GM23248 (cell line): ENCODE measurements at regions not wholly inside any gene's neighbourhood (a gene's known extent, or its start where the extent isn't known, plus 50 kb on each side); places are given as distances from the start of the nearest gene placed in this dataset.

Experiments
- EZH2 ChIP-seq: fragments of 200-600 bp; sonication (generic); IDR thresholded peaks from 2 replicates; pipeline ENCODE4 v1.6.1; 2018; ENCODE audit warnings: antibody characterized with exemption, mild to moderate bottlenecking; ENCODE audit not compliant: insufficient read depth, poor library complexity, severe bottlenecking
- EZH2phosphoT487 ChIP-seq: fragments of 200-600 bp; sonication (generic); IDR thresholded peaks from 2 replicates; pipeline ENCODE4 v1.6.1; 2018; ENCODE audit warnings: antibody characterized with exemption, moderate library complexity, mild to moderate bottlenecking, low read depth; ENCODE audit not compliant: insufficient read depth

GRCh38 chr3:87796843-87797185 is 262.0 kb downstream of the CGGBP1 start:
- no peak for TF ChIP-seq EZH2
- no peak for TF ChIP-seq EZH2phosphoT487
